ENCODE measurements at regions not wholly inside any gene's neighbourhood (a gene's known extent, or its start where the extent isn't known, plus 50 kb on each side); places are given as distances from the start of the nearest gene placed in this dataset.
"Not testable (repeated sequence)": the region's sequence is repeated elsewhere in the genome, so short reads cannot be mapped to it uniquely, and the experiment has no call there.

DNA sequence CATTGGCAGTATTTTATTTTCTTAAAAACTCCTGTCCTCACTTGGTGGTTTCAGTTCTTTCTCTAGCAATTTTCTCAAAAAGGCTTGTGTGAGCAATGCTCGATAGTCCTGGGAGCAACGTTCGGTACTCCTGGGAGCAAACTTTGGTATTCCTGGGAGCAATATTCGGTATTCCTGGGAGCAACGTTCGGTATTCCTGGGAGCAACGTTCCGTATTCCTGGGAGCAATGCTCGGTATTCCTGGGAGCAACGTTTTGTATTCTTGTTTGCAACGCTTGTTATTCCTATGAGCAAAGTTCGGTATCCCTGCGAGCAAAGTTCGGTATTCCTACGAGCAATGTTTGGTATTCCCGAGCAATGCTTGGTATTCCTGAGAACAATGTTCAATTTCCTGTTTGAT is 362.0 kb upstream of the ADARB2 start:
- no peak for DNase-seq (ENCODE audit: low read depth)

DNA sequence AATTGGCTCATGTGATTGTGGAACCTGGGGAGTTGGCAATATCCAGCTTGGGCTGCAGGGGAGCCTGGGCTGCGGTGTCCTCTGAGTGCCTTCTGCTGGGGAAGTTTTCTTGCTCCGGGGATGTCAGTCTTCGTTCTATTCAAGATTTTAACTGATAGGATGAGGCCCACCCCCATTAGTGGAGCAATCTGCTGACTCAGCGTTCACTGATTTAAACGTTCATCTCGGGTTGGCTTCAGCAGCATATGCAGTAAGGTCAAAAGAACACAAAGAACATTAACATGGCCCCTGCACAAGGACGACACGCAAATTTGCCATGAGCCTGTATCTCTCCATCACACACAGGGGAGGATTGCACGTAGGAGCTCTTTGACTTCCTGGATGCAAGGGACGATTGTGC is 360.6 kb upstream of the ADARB2 start:
- DNase-seq (ENCODE audit: low read depth): no peak

DNA sequence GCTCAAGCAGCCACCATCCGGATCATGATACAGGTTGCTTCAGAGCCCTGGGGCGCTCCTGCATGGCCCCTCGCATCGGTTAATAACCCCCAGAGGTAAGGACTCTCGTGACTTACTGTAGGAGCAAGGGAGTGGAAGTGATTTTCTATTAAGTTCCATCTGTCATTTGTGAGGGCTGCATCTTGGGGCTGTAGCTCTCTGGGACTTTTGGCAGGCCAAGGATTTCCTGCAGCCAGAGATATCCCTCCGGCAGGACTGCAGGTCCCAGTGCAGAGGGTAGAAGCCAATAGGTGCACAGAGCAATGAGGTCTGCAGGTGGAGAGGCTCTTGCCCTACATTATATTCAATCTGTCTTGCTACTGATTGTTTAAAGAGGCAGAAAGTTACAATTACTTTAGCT is 356.8 kb upstream of the ADARB2 start:
- DNase-seq (ENCODE audit: low read depth): no peak

DNA sequence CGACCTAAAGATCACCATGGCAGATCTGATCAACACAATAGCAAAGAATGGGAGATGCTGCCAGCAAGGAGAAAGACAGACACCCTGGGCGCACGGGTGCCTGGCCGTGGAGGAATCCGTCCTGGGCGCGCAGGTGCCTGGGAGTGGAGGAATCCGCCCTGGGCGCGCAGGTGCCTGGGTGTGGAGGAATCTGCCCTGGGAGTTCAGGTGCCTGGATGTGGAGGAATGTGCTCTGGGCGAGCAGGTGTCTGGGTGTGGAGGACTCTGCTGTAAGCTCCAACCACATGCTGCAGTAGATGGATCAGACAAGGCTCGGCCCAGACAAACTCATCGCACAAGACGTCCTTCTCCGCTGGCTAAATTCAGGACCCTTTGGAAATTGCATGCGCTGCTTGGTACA is 346.3 kb upstream of the ADARB2 start:
- DNase-seq (ENCODE audit: low read depth): no peak

DNA sequence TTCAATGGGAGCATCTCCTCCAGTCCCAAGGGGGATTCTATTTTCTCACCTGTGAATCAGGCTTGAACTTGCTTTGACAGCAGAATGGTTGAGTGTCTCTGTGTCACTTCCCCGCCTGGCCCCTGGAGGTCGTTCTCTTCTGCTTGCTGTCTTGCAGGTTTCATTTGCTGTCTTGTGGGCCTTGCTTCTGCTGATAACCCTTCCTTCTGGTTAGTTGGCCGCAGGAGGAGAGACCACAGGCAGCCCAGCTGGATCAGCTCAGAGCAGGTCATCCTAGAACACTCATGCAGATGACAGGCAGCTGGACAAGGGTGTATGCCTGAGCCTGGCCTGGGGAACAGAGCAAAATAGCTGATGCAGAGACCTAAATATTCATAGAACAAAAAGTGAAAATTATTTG is 344.2 kb upstream of the ADARB2 start:
- no peak for DNase-seq (ENCODE audit: low read depth)

DNA sequence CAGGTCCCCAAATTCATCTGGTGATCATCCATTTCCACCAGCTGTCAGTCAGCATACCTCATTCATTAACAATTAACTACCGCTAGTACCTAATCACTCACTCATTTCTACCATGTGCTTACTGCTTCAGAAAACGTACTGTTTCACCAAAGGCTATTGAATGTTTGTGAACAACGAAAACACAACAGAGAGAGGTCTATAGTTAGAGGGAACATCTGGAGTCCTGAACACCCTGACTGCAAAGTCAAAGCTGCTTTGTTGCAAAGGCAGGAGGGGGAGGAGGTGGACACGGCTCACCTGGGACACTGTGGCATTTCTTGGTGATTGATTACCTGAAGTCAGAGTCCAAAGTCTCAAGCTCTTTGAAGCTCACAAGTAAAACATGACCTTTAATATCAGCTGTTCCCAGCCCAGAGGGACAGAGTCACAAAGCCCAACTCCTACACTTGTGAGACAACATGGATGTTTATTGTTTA is 342.3 kb upstream of the ADARB2 start:
- DNase-seq (ENCODE audit: low read depth): no peak

DNA sequence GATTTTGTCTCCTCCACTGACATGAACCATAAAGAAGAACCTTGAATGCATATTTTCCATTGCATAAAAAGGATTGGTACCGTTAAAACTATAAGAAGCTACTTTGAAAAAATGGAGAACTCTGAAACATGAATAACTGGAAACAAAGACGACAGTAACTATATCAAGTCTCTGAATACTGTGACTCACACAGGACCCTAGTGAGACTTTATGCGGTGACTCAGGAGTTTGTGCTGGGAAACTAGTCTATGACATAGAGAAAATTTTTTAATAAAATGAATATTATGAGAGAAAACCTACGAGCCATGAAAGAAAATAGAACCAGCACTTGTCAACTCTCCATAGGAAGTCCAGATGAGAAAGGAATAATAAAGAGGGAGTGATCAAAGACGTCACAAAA is 339.9 kb upstream of the ADARB2 start:
- no peak for DNase-seq (ENCODE audit: low read depth)

DNA sequence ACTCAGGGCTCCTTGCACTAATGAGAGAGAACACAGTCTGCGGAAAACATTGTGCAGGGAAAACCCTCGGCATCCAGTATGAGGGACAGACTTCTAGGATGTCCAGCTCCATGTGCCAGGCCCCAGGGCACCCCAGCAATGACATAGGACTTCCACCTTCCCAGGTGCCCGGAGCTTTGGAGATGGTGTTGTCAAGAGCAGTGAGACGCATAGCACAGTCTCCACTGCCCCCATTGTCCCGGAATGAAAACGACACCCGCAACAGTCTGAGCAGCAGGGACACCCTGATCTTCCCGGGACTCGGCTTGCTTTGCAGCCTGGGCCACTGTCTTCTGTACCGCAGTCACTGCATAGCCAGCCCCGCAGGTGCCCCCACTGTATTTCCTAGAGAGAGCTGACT is 339.2 kb upstream of the ADARB2 start:
- DNase-seq (ENCODE audit: low read depth): no peak

DNA sequence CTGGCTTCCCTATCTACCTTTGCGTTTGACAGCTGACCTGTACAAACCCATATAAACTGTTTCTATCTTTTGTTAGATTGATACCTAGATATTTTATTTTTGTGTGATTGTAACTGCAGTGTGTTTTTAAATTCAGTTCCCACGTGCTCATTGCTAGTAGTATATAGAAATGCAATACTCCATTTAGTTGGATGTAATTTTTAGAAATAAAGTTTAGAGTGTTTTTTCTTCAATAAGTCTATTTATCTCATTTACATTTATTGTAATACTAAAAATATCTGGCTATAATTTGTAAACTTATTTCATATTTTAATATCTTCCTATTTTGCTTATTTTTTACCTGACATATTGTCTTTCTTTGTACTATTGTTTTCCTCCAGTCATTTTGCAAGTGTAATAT is 329.7 kb upstream of the ADARB2 start:
- no peak for DNase-seq (ENCODE audit: low read depth)

DNA sequence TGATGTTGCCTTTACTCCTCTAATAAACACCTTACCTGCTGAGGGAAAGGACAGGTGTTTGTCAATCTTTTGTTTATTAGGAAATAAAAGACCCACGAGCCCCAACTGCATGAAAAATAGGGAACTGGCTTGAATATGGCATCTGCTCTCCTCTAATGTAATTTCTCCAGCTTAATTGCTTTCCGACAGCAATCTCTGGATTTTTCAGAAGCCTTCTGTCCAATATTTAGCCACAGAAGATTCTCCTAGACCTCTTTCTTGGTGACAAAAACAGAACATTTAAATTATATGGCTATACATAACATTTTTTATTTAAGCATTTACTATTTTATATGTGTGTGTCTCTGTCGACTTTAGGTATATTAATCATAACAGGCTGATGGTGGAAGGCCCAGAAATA is 317.4 kb upstream of the ADARB2 start:
- DNase-seq (ENCODE audit: low read depth): no peak

DNA sequence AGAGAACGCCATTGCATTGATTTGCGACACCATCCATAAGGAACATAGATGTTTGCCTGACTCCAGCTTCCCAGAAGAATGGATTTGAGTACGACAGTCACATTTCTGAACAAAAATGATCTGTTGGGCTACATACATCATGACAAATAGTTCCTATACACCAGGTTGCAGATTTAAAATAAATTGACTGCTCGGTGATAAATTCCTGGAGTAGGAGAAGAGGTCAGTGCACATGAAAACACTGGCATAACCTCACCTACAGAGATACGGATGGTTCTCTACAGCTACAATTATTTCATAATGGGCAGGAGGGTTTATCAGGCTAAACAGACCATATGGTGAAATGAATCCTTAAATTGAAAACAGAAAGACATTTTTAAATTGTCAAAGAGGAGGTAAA is 316.5 kb upstream of the ADARB2 start:
- DNase-seq (ENCODE audit: low read depth): no peak

DNA sequence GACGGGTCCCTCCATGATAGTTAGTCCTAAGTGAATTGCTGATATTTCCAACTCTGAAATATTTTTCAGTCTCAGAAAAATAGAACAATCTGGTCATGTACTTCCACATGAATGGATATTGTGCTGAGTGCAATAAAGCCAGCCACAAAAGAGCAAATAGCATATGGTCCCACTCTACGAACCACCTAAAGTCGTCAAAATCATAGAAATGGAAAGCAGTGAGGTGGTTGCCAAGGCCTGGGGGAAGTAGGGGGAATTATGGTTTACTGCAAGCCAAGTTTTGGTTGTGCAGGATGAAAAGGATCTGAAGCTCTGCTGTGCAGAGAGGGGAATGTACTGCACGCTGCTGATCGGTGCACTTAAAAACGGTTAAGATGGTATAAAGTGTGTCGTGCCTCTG is 313.8 kb upstream of the ADARB2 start:
- DNase-seq (ENCODE audit: low read depth): no peak

DNA sequence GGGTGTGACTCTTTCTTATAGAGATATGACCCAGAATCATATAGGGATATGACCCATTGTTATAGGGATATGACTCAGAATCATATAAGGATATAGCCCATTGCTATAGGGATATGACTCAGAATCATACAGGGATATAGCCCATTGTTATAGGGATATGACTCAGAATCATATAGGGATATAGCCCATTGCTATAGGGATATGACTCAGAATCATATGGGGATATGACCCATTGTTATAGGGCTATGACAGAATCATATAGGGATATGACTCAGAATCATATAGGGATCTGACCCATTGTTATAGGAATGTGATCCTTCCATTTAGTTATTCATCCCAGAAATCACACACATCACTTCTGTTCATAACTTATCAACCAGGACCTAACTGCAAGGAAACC is 312.2 kb upstream of the ADARB2 start:
- DNase-seq (ENCODE audit: low read depth): no peak

DNA sequence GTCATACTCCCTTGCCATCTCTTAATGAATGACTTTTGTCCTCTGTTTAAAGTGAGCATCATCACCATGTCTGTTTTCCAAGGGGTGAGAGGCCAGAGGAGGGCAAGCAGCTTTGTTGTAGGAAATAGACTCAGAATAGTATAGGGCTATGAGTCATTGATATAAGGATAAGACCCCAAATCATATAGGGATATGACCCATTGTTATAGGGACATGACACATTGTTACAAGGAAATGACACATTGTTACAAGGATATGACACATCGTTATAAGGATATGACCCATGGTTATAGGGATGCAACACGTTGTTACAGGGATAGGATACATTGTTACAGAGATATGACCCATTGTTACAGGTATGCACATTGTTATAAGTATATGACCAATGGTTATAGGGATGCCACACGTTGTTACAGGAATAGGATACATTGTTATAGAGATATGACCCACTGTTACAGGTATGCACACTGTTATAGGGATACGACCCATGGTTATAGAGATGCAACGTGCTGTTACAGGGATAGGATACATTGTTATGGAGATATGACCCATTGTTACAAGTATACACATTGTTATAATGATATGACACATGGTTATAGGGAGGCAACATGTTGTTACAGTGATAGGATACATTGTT is 311.1 kb upstream of the ADARB2 start:
- no peak for DNase-seq (ENCODE audit: low read depth)

DNA sequence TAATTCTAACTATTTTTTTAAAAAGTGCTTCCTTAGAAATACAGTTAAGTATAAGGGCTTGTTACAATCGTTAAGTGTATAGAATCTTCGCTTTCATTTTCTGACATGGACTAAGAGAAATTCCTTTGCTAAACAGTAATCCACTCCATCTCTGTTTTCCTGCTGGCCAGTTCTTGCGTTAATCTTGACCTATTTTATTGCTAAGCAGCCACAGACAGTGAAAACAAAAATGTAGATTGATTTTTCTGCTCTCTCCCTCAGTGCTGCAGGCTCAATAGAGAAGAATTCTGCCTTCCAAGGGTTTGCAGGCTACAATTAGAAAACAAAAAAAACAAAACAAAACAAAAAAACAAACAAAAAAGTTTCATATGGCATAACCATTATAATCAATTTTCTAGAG is 310.4 kb upstream of the ADARB2 start:
- no peak for DNase-seq (ENCODE audit: low read depth)

DNA sequence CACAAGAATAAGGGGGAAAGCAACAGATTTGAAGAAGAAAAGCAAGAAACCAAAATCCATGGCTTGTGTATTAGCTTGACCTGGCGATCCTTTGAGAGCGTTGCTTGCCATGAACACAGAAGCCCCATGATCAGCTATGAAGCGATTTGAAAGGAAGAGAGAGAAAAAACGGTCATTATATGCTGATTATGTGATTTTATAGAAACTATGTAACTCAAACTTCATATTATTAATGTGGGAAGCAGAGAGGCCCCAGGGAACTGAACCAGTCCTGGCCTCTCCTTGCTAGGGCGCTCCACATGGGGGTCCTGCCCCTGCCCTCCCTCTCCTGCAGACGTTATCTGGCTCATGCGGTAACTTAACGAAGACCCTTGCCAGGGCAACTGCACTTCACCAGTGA is 306.1 kb upstream of the ADARB2 start:
- DNase-seq (ENCODE audit: low read depth): no peak

DNA sequence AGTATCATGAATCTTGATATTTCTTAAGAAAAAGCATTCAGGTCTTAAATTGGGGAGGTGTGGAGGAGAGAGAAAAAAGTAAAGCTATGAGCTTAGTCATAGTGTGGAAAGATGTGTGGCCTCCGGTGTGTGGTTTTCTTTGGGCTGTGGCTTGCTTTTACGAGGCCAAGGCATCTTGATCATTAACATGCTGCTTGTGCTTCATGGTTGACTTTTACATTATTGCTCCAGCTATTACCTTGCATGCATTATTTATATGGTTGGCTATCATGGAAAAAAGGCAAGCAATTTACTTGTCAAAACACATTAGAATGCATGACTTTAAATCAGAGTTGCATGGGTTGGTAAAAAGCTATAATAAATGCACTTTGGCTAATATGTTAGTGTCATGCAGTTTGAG is 300.7 kb upstream of the ADARB2 start:
- DNase-seq (ENCODE audit: low read depth): no peak

DNA sequence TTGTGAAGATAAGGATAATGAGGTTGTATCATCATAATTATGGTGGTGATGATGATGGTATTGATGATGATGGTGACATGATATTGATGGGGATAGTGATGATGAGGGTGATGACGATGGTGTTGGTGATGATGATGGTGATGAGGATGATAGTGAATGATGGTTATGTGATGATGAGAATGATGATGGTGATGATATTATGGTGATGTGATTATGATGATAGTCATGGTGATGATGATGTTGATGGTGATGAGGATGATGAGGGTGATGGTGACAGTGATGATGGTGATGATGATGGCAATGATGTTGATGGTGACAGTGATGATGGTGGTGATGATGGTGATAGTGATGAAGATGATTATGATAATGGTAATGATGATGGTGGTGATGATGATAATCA is 299.9 kb upstream of the ADARB2 start:
- DNase-seq (ENCODE audit: low read depth): no peak

DNA sequence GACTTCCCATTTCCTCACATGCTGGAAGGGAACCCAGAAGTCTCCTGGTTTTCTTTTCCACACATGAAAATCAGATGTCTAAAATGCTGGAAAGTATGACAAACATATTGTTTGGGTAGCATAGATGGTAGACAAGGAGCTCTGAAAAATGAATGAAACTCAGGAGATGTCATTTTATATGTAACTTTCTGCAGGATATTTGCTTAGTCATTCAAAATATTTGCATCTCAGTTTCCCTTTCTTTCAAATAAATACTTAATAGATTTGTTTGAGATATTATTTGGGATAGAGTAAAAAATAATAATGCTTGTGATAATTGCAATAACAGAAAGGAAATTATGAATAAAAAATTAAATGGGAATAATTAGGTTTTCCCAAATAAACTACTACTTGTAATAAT is 298.9 kb upstream of the ADARB2 start:
- no peak for DNase-seq (ENCODE audit: low read depth)

DNA sequence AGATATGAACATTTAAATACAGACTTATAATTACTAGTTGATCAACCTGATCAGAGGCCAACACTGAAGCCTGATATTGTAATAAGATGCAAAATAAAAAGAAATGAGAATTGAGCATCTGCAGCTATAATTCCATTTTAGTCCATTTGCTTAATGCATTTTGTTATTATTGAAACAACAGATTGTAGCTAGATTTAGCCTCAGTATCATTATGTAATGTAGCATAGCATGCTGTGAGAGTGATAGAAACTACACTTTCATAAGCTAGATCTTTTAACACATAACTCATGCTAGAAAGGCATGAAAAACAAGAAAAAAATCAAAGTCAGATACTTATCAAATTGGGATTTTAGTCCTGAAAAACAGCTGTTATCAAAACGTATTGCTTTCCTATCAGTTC is 292.7 kb upstream of the ADARB2 start:
- DNase-seq (ENCODE audit: low read depth): no peak

DNA sequence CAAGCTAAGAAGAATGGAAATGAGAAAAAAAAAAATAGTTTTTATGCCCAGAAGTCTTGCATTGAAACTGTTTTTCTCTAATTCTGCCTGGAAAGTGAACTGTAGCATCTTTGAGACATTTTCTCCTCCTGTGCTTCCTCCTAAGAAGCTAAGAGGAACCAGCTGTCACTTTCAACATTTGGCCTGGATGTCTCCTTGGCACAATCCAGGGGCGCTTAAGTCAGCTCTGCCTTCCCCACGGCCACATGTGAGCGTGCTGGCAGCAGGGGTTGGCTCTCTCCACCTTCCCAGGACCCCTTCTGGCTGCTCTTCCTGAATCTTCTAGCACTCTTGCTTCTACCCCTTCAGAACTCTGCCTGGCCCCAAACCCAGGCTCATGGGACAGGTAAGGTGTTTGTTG is 289.6 kb upstream of the ADARB2 start:
- no peak for DNase-seq (ENCODE audit: low read depth)

DNA sequence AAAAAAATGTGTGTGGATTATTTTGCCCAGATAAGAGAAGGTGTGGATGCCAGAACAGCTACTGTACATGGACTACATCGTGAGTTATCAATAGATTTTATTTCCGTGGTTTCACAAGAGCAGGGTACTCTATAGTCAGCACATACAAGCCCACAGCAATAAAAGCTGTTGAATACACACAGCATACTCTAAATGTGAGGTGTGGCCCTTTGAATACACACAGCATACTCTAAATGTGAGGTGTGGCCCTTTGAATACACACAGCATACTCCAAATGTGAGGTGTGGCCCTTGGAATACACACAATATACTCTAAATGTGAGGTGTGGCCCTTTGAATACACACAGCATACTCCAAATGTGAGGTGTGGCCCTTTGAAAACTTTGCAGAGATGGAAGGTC is 287.4 kb upstream of the ADARB2 start:
- not testable (repeated sequence) for DNase-seq (ENCODE audit: low read depth)

DNA sequence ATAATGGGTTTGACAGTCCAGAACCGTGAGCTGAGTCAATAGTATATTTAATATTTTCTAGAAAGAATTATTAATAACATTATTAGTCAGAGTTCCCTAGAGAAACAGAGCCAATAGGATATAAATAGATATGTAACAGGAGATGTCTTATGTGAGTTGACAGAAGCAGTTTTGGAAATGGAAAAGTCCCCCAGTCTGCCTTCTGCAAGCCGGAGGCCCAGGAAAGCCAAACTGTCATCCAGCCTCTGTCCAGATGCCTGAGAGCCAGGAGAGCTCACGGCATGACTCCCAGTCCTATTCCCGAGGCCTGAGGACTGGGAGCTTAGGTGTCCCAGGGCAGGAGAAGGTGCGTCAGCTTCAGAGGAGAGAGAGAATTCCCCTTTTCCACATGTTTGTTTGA is 286.4 kb upstream of the ADARB2 start:
- DNase-seq (ENCODE audit: low read depth): no peak

DNA sequence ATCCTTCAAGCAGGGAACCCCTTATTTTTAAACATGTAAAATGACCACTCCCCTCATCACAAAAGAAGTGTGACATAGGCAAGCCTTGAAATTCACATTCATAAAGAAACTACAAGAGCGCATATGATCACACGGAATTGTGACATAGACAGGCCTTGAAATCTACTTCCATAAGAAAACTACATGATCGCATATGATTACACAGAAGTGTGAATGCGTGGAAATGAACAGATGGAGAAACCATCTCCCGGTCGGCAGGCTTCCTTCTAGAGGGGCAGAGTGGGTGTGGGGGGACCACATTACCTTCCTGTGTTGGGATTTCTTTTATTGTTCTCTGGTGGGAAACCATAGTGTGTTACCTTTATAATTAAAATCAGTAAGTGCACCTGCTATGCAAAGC is 285.1 kb upstream of the ADARB2 start:
- no peak for DNase-seq (ENCODE audit: low read depth)

DNA sequence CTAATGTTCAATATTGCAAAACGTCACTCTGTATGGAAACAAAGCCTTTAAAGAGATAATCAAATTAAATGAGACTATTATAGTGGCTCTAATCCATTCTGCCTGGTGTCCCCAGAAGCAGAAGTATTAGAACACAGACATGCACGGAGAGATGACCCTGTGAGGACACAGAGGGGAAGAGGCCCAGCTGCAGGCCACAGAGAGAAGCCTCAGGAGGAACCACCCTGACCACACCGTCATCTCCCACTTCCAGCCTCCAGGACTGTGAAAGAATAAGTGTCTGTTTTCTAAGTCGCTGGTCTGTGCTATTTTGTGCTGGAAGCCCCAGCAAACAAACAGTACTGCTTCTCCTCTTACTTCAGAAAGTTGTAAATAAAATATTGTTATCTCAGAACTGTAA is 283.5 kb upstream of the ADARB2 start:
- no peak for DNase-seq (ENCODE audit: low read depth)
